SK-N-SH (cell line): ENCODE measurements at regions not wholly inside any gene's neighbourhood (a gene's known extent, or its start where the extent isn't known, plus 50 kb on each side); places are given as distances from the start of the nearest gene placed in this dataset.

Experiments used
- CTCF ChIP-seq: fragments of 200-600 bp; sonication (generic); IDR thresholded peaks from 2 replicates; pipeline ENCODE4 v1.6.1; 2017; ENCODE audit warnings: antibody characterized with exemption, mild to moderate bottlenecking, moderate library complexity
- EP300 ChIP-seq, 2 experiments: IDR thresholded peaks; 2 replicates each; pipeline versions ENCODE4 v1.4.0 to v1.6.1; 2012; ENCODE audit warnings: borderline replicate concordance in 1 of 2, low read depth in 1 of 2, low read length in 1 of 2
- EZH2phosphoT487 ChIP-seq: fragments of 200-600 bp; sonication (generic); IDR thresholded peaks from 2 replicates; pipeline ENCODE4 v1.6.1; 2017; ENCODE audit warnings: low read depth, mixed run types, mild to moderate bottlenecking, antibody characterized with exemption, moderate library complexity, borderline replicate concordance
- POLR2AphosphoS5 ChIP-seq: IDR thresholded peaks from 2 replicates; pipeline ENCODE4 v1.6.1; 2012; ENCODE audit warnings: low read depth, low read length
- TAF1 ChIP-seq: IDR thresholded peaks from 2 replicates; pipeline ENCODE4 v1.6.1; 2012; ENCODE audit warnings: low read depth, mild to moderate bottlenecking, low read length, moderate library complexity, borderline replicate concordance

GRCh38 chr20:24761220-24762065 lies 187.6 kb upstream of the CST7 start:
- TF ChIP-seq POLR2AphosphoS5 = no peak
- no peak for TF ChIP-seq CTCF
- no peak for TF ChIP-seq EP300 (IDR thresholded peaks at IDR 0.05; ENCODE audit: borderline replicate concordance in 1 of 2, low read depth in 1 of 2, low read length in 1 of 2)
- no peak for TF ChIP-seq TAF1
- no peak for TF ChIP-seq EZH2phosphoT487
